BJ (cell line): ENCODE measurements at regions not wholly inside any gene's neighbourhood (a gene's known extent, or its start where the extent isn't known, plus 50 kb on each side); places are given as distances from the start of the nearest gene placed in this dataset.

Experiments
- CTCF ChIA-PET: fragments of 350-600 bp; formaldehyde crosslinking; extraction: SDS; loops from one replicate; lab custom pipeline; 2021; ENCODE audit warnings: antibody characterized with exemption, inconsistent platforms; lab: Yijun Ruan, JAX
- POLR2A ChIA-PET: fragments of 300-600 bp; sonication (Branson Sonifier 250); formaldehyde crosslinking; extraction: SDS; loops from one replicate; lab custom pipeline; 2021; ENCODE audit warnings: antibody characterized with exemption; lab: Charles Lee
- DNase-seq: peaks from one replicate; pipeline ENCODE4 v3.0.0-alpha.2; 2011; ENCODE audit warnings: low read depth
- H3K27me3 ChIP-seq: 2 replicates; pipeline ENCODE4 v1.6.0; 2011; ENCODE audit warnings: low read length; ENCODE audit not compliant: control insufficient read depth, insufficient read depth
- H3K36me3 ChIP-seq: 2 replicates; pipeline ENCODE4 v1.5.1; 2011; ENCODE audit warnings: low read length; ENCODE audit not compliant: control insufficient read depth, insufficient read depth
- H3K4me3 ChIP-seq: 2 replicates; pipeline ENCODE4 v1.5.1; 2011; ENCODE audit warnings: low read depth, mild to moderate bottlenecking, control low read depth, low read length
- CTCF ChIP-seq: IDR thresholded peaks from 2 replicates; pipeline ENCODE4 v1.5.1; 2011; ENCODE audit warnings: low read depth, mild to moderate bottlenecking, control low read depth, inconsistent platforms, low read length, moderate library complexity; ENCODE audit not compliant: insufficient read depth

DNA sequence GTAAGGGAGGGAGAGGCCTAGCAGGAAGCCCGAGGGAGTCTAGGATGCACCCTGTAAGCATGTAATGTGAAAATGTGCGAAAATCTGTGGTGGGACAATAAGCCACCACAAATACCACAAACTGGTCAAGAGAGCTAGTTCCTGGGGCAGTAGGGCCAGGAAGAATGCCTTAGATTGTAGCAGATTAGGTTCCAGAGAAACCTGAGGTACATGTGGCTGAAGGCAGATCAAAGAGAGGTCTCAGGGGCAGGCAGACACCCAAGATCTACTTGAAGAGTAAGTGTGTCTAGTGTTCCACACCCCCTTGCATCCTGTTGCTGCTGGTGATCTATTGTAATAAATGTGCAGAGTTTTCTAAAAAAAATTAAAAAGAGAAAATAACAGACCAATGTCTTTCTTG lies 1677.3 kb upstream of the CDH6 start:
- CTCF ChIA-PET, result no interaction called here
- Histone ChIP-seq H3K36me3 (no peaks in the 10 kb centered on the region), H3K27me3 (no peaks in the 10 kb centered on the region), H3K4me3 (no peak overlapping the region)
- no peak for DNase-seq
- POLR2A ChIA-PET, result no interaction called here
- TF ChIP-seq CTCF, result no peak

DNA sequence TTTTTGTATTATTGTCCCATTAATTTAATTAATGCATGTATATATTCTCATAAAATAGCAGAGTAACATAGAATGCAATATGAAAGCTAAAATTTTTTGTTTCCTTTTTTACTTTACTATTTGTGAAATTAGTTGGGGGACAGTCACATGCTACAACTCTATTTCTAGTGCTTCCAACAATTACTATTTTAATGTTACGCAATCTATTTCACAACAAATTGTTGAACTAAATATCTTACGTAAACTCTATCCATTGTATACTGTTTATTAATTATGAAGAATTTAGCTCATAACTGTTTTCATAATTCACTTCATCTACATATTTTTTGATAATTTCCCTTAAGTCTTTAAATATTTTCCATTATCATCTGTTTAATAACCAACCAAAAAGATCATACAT lies 1685.4 kb upstream of the CDH6 start:
- TF ChIP-seq CTCF, result no peak
- no peaks in the 10 kb centered on the region for H3K36me3 ChIP-seq
- CTCF ChIA-PET, result no interaction called here
- POLR2A ChIA-PET, result no interaction called here
- no peak overlapping the region for H3K4me3 ChIP-seq
- DNase-seq, result no peak
- H3K27me3 ChIP-seq, result no peaks in the 10 kb centered on the region

- CTCF ChIA-PET, result no interaction called here
- no peak for TF ChIP-seq CTCF
- H3K27me3 ChIP-seq, result no peaks in the 10 kb centered on the region
- H3K36me3 ChIP-seq, result no peaks in the 10 kb centered on the region
- POLR2A ChIA-PET, result no interaction called here
- H3K4me3 ChIP-seq, result no peak overlapping the region
- DNase-seq, result no peak
Measured at GRCh38 chr5:29504411-29504810, 1689.1 kb upstream of the CDH6 start.

DNA sequence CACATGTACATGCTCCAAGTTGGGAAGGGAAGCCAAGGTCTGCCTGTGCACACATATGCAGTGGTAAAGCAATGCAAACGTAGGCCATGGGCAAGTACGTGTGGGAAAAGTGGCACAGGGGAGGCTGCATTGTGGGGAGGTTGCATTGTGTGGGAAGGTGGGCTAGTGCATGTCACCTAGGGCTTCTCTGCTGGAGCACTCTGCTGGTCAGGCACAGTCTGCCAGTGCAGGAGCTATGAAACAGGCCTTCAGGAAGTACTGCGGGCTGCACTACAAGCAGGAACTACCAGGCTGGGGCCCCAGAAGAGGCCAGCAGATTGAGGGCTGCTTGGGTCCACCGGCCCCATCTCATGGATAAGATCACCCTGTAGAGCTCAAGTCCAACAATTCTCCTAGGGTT lies 1694.6 kb upstream of the CDH6 start:
- ChIA-PET CTCF (no interaction called here), POLR2A (no interaction called here)
- no peaks in the 10 kb centered on the region for H3K36me3 ChIP-seq
- no peaks in the 10 kb centered on the region for H3K27me3 ChIP-seq
- no peak for TF ChIP-seq CTCF
- DNase-seq, result no peak
- H3K4me3 ChIP-seq, result no peak overlapping the region

DNA sequence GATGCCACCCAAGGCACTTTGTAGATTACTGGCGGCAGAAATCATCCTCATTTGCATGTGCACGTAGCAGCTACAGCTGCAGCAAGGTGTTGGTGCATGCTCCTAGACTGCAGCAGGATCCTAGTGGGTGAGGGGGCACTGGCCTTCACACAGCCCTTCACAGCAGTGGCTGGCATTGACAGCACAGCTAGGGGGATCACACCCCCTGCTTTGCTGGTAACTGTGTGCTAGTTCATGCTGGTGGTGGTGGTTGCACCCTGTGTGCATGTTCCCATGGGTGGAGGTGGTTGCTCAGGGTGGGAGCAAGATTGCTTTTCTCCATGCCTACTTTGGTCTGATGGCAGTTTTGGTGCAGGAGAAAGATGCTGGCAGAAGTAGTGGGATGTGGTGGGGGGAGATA lies 1695.1 kb upstream of the CDH6 start:
- ChIA-PET CTCF (no interaction called here), POLR2A (no interaction called here)
- Histone ChIP-seq H3K4me3 (no peak overlapping the region), H3K36me3 (no peaks in the 10 kb centered on the region), H3K27me3 (no peaks in the 10 kb centered on the region)
- DNase-seq, result no peak
- no peak for TF ChIP-seq CTCF

DNA sequence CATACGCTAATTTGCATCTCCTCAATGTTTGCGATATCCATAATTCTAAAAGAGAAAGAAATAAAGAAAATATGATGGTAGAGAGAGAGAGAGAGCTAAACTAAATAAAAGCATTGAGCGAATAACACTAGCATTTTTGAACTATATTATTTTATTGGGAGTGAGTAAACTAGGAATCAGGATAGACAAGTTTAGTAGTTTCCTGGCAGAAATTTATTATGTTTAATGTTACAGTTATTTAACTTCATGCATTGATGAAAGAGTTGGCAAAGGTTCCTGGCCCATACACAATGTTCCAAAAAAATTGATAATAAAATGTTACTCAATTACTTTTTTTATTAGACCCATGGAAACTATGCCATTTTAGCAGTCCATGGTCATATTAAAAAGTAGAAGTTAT lies 1708.2 kb upstream of the CDH6 start:
- no peak for DNase-seq
- H3K27me3 ChIP-seq, result no peaks in the 10 kb centered on the region
- CTCF ChIA-PET, result no interaction called here

More for the DNA sequence above, 1708.2 kb upstream of the CDH6 start:
- TF ChIP-seq CTCF, result no peak
- POLR2A ChIA-PET, result no interaction called here
- no peak overlapping the region for H3K4me3 ChIP-seq
- H3K36me3 ChIP-seq, result no peaks in the 10 kb centered on the region
